OCI-LY3 (cell line): ENCODE measurements at regions not wholly inside any gene's neighbourhood (a gene's known extent, or its start where the extent isn't known, plus 50 kb on each side); places are given as distances from the start of the nearest gene placed in this dataset.

Experiments
- EZH2phosphoT487 ChIP-seq: fragments of 200-600 bp; shearing (Covaris generic); IDR thresholded peaks from 2 replicates; pipeline ENCODE4 v1.6.1; 2018; ENCODE audit warnings: antibody characterized with exemption, mixed run types, low read depth
- TF ChIP-seq, protein P1 (sequence below): fragments of 200-600, 300-600 bp; sonication (generic); IDR thresholded peaks from 2 replicates; pipeline ENCODE4 v1.5.1; 2014; ENCODE audit warnings: antibody characterized with exemption, low read length, low read depth

- TF ChIP-seq, protein P1, sequence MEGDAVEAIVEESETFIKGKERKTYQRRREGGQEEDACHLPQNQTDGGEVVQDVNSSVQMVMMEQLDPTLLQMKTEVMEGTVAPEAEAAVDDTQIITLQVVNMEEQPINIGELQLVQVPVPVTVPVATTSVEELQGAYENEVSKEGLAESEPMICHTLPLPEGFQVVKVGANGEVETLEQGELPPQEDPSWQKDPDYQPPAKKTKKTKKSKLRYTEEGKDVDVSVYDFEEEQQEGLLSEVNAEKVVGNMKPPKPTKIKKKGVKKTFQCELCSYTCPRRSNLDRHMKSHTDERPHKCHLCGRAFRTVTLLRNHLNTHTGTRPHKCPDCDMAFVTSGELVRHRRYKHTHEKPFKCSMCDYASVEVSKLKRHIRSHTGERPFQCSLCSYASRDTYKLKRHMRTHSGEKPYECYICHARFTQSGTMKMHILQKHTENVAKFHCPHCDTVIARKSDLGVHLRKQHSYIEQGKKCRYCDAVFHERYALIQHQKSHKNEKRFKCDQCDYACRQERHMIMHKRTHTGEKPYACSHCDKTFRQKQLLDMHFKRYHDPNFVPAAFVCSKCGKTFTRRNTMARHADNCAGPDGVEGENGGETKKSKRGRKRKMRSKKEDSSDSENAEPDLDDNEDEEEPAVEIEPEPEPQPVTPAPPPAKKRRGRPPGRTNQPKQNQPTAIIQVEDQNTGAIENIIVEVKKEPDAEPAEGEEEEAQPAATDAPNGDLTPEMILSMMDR: no peak
- TF ChIP-seq EZH2phosphoT487: no peak
These were observed 1342.7 kb upstream of the ADGRL4 start for GRCh38 chr1:80349218-80349617.
